Stomach (tissue), 8 donors: ENCODE measurements at regions not wholly inside any gene's neighbourhood (a gene's known extent, or its start where the extent isn't known, plus 50 kb on each side); places are given as distances from the start of the nearest gene placed in this dataset.

Experiments used
- DNase-seq, 2 donors: peaks; one replicate each; pipeline versions ENCODE4 v3.0.0 to v3.0.0-alpha.2; 2013 to 2019
- H3K27ac ChIP-seq, 5 donors: fragments of 200-600 bp in 4 of 5; sonication (generic) in 4 of 5; one replicate each; pipeline ENCODE4 v1.5.1; 2013 to 2019; ENCODE audit warnings: mild to moderate bottlenecking in 1 of 5, moderate library complexity in 1 of 5
- H3K27me3 ChIP-seq, 3 donors: fragments of 200-600 bp; sonication (generic); one replicate each; pipeline ENCODE4 v1.5.1; 2017 to 2019; ENCODE audit warnings: mixed run types in 1 of 3
- H3K36me3 ChIP-seq, 4 donors: fragments of 200-600 bp; sonication (generic); 1 replicate in 3 of 4; 2 replicates in 1 of 4; pipeline ENCODE4 v1.5.1; 2016 to 2019
- H3K4me1 ChIP-seq, 4 donors: fragments of 200-600 bp; sonication (generic); one replicate each; pipeline ENCODE4 v1.5.1; 2016 to 2019
- H3K4me3 ChIP-seq, 4 donors: fragments of 200-600 bp; sonication (generic) in 3 of 4; one replicate each; pipeline ENCODE4 v1.5.1; 2016 to 2019; ENCODE audit warnings: mild to moderate bottlenecking in 1 of 4
- H3K9me3 ChIP-seq, 4 donors: fragments of 200-600 bp; sonication (generic); one replicate each; pipeline ENCODE4 v1.5.1; 2016 to 2019
- CTCF ChIP-seq, 7 experiments: fragments of 450-650 bp in 4 of 7; fragments of 200-600 bp in 3 of 7; sonication (generic) in 3 of 7; IDR thresholded peaks; one replicate each; pipeline ENCODE4 v1.5.1; 2016 to 2019; ENCODE audit warnings: antibody characterized with exemption in 7 of 7, control low read depth in 2 of 7, mild to moderate bottlenecking in 1 of 7
- EP300 ChIP-seq: sonication (generic); formaldehyde crosslinking; IDR thresholded peaks from one replicate; pipeline ENCODE4 v1.6.1; 2017; ENCODE audit warnings: antibody characterized with exemption
- POLR2A ChIP-seq, 4 donors: fragments of 450-650 bp; IDR thresholded peaks; one replicate each; pipeline ENCODE4 v1.6.1; 2016; ENCODE audit warnings: antibody characterized with exemption in 4 of 4, control low read depth in 2 of 4, mild to moderate bottlenecking in 1 of 4, moderate library complexity in 1 of 4
- POLR2AphosphoS5 ChIP-seq, 3 donors: sonication (generic); formaldehyde crosslinking; IDR thresholded peaks; one replicate each; pipeline ENCODE4 v1.6.1; 2016; ENCODE audit warnings: antibody characterized with exemption in 3 of 3
- WGBS, 5 donors: extraction: QIAGEN DNeasy Blood & Tissue Kit in 3 of 5; methylation state at CpG; one replicate each; pipeline versions ENCODE4 v1.1.5 to v1.1.7; 2013 to 2018; 5-methylcytosine and 5-hydroxymethylcytosine counted together
- intact Hi-C: fragments of 100-400 bp; cut with DNase I; formaldehyde crosslinking; loops from one replicate; pipeline ENCODE4 v1.15.1; 2023; ENCODE audit warnings: low total_unique reads
- donor health status: healthy with polysubstance abuse.
- donor health status: Bipolar disorder and iron deficiency.
- donor health status: healthy.

DNA sequence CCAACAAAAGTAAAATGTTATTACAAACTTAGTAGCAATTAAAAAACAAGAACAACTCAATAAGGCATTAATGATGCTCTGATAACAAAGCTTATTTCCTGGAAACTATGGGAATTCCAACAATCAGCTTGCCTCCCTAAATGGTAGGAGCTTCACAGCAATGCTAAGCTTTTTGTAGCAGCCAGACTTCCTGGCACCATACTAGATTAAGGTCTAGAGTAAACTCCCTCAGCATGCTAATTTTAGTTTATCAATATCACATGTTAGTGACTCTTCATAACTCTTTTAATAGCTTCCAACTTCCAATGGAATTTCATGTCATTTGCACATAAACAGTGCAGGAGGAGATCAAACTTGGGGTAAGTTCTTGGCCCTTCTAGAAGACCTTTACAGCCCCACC lies 782.0 kb downstream of the MCTP2 start:
- Histone ChIP-seq H3K4me1 (peaks cover 0 to 21% (median 9%) of the 10 kb centered on the region in 4 donors), H3K27ac (no peak overlapping the region), H3K27me3 (no peaks in the 10 kb centered on the region), H3K36me3 (no peaks in the 10 kb centered on the region), H3K9me3 (no peaks in the 10 kb centered on the region), H3K4me3 (no peak overlapping the region)
- TF ChIP-seq POLR2AphosphoS5 (IDR thresholded peaks at IDR 0.05): no peak
- TF ChIP-seq EP300: no peak
- no peak for TF ChIP-seq CTCF (IDR thresholded peaks at IDR 0.05)
- no peak for TF ChIP-seq POLR2A (IDR thresholded peaks at IDR 0.05)
- DNase-seq: no peak
- intact Hi-C loops: no loop called here

GRCh38 chr15:95016511-95017229 lies 785.3 kb downstream of the MCTP2 start:
- H3K36me3 ChIP-seq: no peaks in the 10 kb centered on the region
- TF ChIP-seq POLR2A (IDR thresholded peaks at IDR 0.05) (no peak), POLR2AphosphoS5 (IDR thresholded peaks at IDR 0.05) (peak in 1 of 3 donors; percentile 22)
- H3K27ac ChIP-seq: no peak overlapping the region
- peaks cover 0 to 31% (median 13%) of the 10 kb centered on the region in 4 donors for H3K4me1 ChIP-seq
- H3K4me3 ChIP-seq: no peak overlapping the region
- no peaks in the 10 kb centered on the region for H3K9me3 ChIP-seq
- H3K27me3 ChIP-seq: no peaks in the 10 kb centered on the region
- 45 to 74% (median 63%) methylated on average over 2 of the region's 2 CpGs for WGBS, 5 donors
- intact Hi-C loops: no loop called here
- DNase-seq: peak in 1 of 2 donors; percentile 53

- WGBS, 5 donors: 31 to 58% (median 51%) methylated on average over 4 of the region's 4 CpGs
Measured at GRCh38 chr15:95017666-95018328, 786.4 kb downstream of the MCTP2 start.

GRCh38 chr15:95018888-95019545 lies 787.7 kb downstream of the MCTP2 start:
- peak overlapping the region in 1 of 5 donors; percentile 22 for H3K27ac ChIP-seq
- peak in 1 of 2 donors; percentile 37 for DNase-seq
- WGBS, 5 donors: 55 to 56% (median 55%) methylated on average over 6 of the region's 6 CpGs
- no peaks in the 10 kb centered on the region for H3K36me3 ChIP-seq
- no peaks in the 10 kb centered on the region for H3K9me3 ChIP-seq
- H3K4me3 ChIP-seq: no peak overlapping the region
- H3K27me3 ChIP-seq: no peaks in the 10 kb centered on the region
- TF ChIP-seq POLR2AphosphoS5 (IDR thresholded peaks at IDR 0.05): peak in 1 of 3 donors; percentile 23
- TF ChIP-seq POLR2A (IDR thresholded peaks at IDR 0.05): no peak
- intact Hi-C loops: no loop called here
- peaks cover 0 to 31% (median 13%) of the 10 kb centered on the region in 4 donors for H3K4me1 ChIP-seq

More at GRCh38 chr15:95017666-95018328, 786.4 kb downstream of the MCTP2 start:
- Histone ChIP-seq H3K9me3 (no peaks in the 10 kb centered on the region), H3K27ac (peak overlapping the region in 1 of 5 donors; percentile 22), H3K27me3 (no peaks in the 10 kb centered on the region), H3K4me3 (no peak overlapping the region), H3K4me1 (peaks cover 0 to 31% (median 13%) of the 10 kb centered on the region in 4 donors), H3K36me3 (no peaks in the 10 kb centered on the region)
- peak; percentile 78 to 86 for DNase-seq
- TF ChIP-seq POLR2AphosphoS5 (IDR thresholded peaks at IDR 0.05) (no peak), POLR2A (IDR thresholded peaks at IDR 0.05) (no peak), EP300 (no peak), CTCF (IDR thresholded peaks at IDR 0.05) (no peak)
- intact Hi-C loops: no loop called here

- 67 to 80% (median 71%) methylated on average over 1 of the region's 1 CpG for WGBS, 5 donors
- DNase-seq: no peak
- no peaks in the 10 kb centered on the region for H3K9me3 ChIP-seq
- peaks cover 0 to 31% (median 13%) of the 10 kb centered on the region in 4 donors for H3K4me1 ChIP-seq
- no peak overlapping the region for H3K27ac ChIP-seq
- no peaks in the 10 kb centered on the region for H3K27me3 ChIP-seq
- intact Hi-C loops: loop anchor here (10.0 kb wide), 1 partner anchor 355 kb away; no protein-coding TSS in a partner anchor
- no peak overlapping the region for H3K4me3 ChIP-seq
- TF ChIP-seq EP300 (no peak), POLR2A (IDR thresholded peaks at IDR 0.05) (no peak), POLR2AphosphoS5 (IDR thresholded peaks at IDR 0.05) (no peak), CTCF (IDR thresholded peaks at IDR 0.05) (no peak)
- no peaks in the 10 kb centered on the region for H3K36me3 ChIP-seq
Measured at GRCh38 chr15:95019907-95020306, 788.5 kb downstream of the MCTP2 start.
